Lower leg skin (tissue), 4 donors: ENCODE measurements at regions not wholly inside any gene's neighbourhood (a gene's known extent, or its start where the extent isn't known, plus 50 kb on each side); places are given as distances from the start of the nearest gene placed in this dataset.

ENCODE experiments used
- DNase-seq, 2 donors: peaks; one replicate each; pipeline ENCODE4 v3.0.0-alpha.2; 2019; ENCODE audit warnings: low spot score in 2 of 2
- H3K4me3 ChIP-seq: fragments of 200-600 bp; sonication (generic); 2 replicates; pipeline ENCODE4 v1.5.1; 2017; ENCODE audit warnings: mild to moderate bottlenecking, low read depth; ENCODE audit not compliant: poor library complexity, severe bottlenecking
- POLR2A ChIP-seq, 2 donors: fragments of 450-650 bp; IDR thresholded peaks; one replicate each; pipeline ENCODE4 v1.6.1; 2016 to 2017; ENCODE audit warnings: antibody characterized with exemption in 2 of 2, mild to moderate bottlenecking in 1 of 2, moderate library complexity in 1 of 2
- WGBS, 2 donors: methylation state at CpG; one replicate each; pipeline ENCODE4 v1.1.5; 2018; 5-methylcytosine and 5-hydroxymethylcytosine counted together
- intact Hi-C: fragments of 100-400 bp; cut with DNase I; formaldehyde crosslinking; loops from one replicate; pipeline ENCODE4 v1.15.0; 2023; ENCODE audit warnings: low total_unique reads
- TF ChIP-seq, protein P1 (sequence below), 3 donors: fragments of 450-650 bp; IDR thresholded peaks; one replicate each; pipeline ENCODE4 v1.5.1; 2016; ENCODE audit warnings: antibody characterized with exemption in 3 of 3, mild to moderate bottlenecking in 3 of 3, moderate library complexity in 2 of 3

GRCh38 chr22:49201046-49201970 lies 626.4 kb downstream of the BRD1 start:
- intact Hi-C loops = no loop called here
- 84 to 86% methylated on average over 22 of the region's 22 CpGs for WGBS, 2 donors
- no peak overlapping the region for H3K4me3 ChIP-seq
- DNase-seq = peak in 1 of 2 donors; percentile 71
- TF ChIP-seq, protein P1, sequence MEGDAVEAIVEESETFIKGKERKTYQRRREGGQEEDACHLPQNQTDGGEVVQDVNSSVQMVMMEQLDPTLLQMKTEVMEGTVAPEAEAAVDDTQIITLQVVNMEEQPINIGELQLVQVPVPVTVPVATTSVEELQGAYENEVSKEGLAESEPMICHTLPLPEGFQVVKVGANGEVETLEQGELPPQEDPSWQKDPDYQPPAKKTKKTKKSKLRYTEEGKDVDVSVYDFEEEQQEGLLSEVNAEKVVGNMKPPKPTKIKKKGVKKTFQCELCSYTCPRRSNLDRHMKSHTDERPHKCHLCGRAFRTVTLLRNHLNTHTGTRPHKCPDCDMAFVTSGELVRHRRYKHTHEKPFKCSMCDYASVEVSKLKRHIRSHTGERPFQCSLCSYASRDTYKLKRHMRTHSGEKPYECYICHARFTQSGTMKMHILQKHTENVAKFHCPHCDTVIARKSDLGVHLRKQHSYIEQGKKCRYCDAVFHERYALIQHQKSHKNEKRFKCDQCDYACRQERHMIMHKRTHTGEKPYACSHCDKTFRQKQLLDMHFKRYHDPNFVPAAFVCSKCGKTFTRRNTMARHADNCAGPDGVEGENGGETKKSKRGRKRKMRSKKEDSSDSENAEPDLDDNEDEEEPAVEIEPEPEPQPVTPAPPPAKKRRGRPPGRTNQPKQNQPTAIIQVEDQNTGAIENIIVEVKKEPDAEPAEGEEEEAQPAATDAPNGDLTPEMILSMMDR (IDR thresholded peaks at IDR 0.05) = no peak
- TF ChIP-seq POLR2A (IDR thresholded peaks at IDR 0.05) = no peak

DNA sequence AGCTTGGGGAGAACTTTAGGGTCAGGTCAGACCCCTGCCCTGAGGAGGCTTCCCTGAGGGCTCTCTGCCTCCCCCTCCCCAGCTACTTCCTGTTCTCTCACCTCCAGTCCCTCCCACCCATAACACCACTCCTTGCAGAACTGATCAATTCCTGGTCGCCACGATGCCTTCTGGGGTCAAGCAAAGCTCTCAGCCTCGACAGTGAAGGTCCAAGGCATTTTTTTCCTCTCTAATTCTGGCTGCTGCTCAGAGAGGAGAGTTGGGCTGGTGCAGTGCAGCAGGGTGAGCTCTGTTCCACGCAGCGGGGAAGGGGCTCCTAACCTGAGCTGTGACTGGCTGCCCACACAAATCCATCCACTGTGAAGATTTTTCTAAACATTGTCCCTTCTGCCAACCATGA lies 628.4 kb downstream of the BRD1 start:
- intact Hi-C loops = no loop called here
- TF ChIP-seq POLR2A (IDR thresholded peaks at IDR 0.05) = no peak
- TF ChIP-seq, protein P1 (IDR thresholded peaks at IDR 0.05) = no peak
- 75 to 85% methylated on average over 5 of the region's 5 CpGs for WGBS, 2 donors
- peak in 1 of 2 donors; percentile 53 for DNase-seq
- no peak overlapping the region for H3K4me3 ChIP-seq

DNA sequence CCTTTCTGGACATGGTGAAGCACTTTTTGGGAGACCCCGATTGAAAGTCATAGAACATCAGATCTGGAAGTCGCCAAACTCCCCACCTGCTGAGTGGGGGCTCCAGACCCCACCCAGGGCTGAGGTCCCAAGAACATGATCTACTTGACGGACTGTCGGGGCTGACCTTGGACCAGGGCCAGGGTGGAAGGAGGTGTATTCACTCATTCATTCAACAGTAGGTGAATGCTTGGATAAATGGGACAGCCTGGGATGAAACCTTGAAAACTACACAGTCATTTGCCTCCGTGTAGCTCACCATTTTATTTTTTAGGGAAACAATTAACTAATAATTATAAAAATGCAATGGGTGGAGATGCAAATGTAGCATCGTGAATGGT lies 629.0 kb downstream of the BRD1 start:
- peak in 1 of 2 donors; percentile 31 for DNase-seq
- WGBS, 2 donors = 79 to 85% methylated on average over 6 of the region's 6 CpGs
- TF ChIP-seq, protein P1 (IDR thresholded peaks at IDR 0.05) = no peak
- no peak for TF ChIP-seq POLR2A (IDR thresholded peaks at IDR 0.05)
- no peak overlapping the region for H3K4me3 ChIP-seq
- intact Hi-C loops = no loop called here

GRCh38 chr22:49197986-49198704 lies 629.5 kb downstream of the BRD1 start:
- 65 to 66% methylated on average over 20 of the region's 20 CpGs for WGBS, 2 donors

GRCh38 chr22:49197505-49197904 lies 630.2 kb downstream of the BRD1 start:
- no peak overlapping the region for H3K4me3 ChIP-seq
- WGBS, 2 donors = 4 to 8% methylated on average over 12 to 16 of the region's 16 CpGs
- intact Hi-C loops = no loop called here
- TF ChIP-seq POLR2A (IDR thresholded peaks at IDR 0.05) = no peak
- TF ChIP-seq, protein P1 (IDR thresholded peaks at IDR 0.05) = no peak
- DNase-seq = peak in 1 of 2 donors; percentile 80

More at GRCh38 chr22:49197986-49198704, 629.5 kb downstream of the BRD1 start:
- intact Hi-C loops = no loop called here
- no peak overlapping the region for H3K4me3 ChIP-seq
- peak in 1 of 2 donors; percentile 73 for DNase-seq
- TF ChIP-seq POLR2A (IDR thresholded peaks at IDR 0.05) = no peak
- TF ChIP-seq, protein P1 (IDR thresholded peaks at IDR 0.05) = no peak
